Right lobe of liver (tissue), 6 donors: ENCODE measurements at regions not wholly inside any gene's neighbourhood (a gene's known extent, or its start where the extent isn't known, plus 50 kb on each side); places are given as distances from the start of the nearest gene placed in this dataset.

Experiments
- ATAC-seq, 4 donors: fragments of 200-7000 bp; cut with Tn5 transposase; one replicate each; pipeline ENCODE4 v1.9.1; 2020; ENCODE audit warnings: mild to moderate bottlenecking in 4 of 4, moderate library complexity in 4 of 4
- DNase-seq, 3 donors: peaks; one replicate each; pipeline ENCODE4 v3.0.0-alpha.2; 2020
- H3K27ac ChIP-seq, 3 donors: fragments of 200-600 bp; one replicate each; pipeline ENCODE4 v1.8.0; 2022
- H3K27me3 ChIP-seq, 2 donors: fragments of 200-600 bp; one replicate each; pipeline ENCODE4 v1.8.0; 2022
- H3K36me3 ChIP-seq, 4 donors: fragments of 200-600 bp; sonication (generic) in 1 of 4; one replicate each; pipeline versions ENCODE4 v1.5.1 to v1.8.0; 2017 to 2022; ENCODE audit warnings: control low read depth in 1 of 4
- H3K4me1 ChIP-seq, 4 donors: fragments of 200-600 bp; sonication (generic) in 1 of 4; one replicate each; pipeline versions ENCODE4 v1.5.1 to v1.8.0; 2017 to 2022; ENCODE audit warnings: control low read depth in 1 of 4
- H3K4me3 ChIP-seq, 3 donors: fragments of 200-600 bp; one replicate each; pipeline ENCODE4 v1.8.0; 2022
- H3K9me3 ChIP-seq, 4 donors: fragments of 200-600 bp; sonication (generic) in 1 of 4; one replicate each; pipeline versions ENCODE4 v1.5.1 to v1.8.0; 2017 to 2022; ENCODE audit warnings: control low read depth in 1 of 4
- CTCF ChIP-seq, 4 donors: fragments of 200-600 bp in 3 of 4; fragments of 450-650 bp in 1 of 4; IDR thresholded peaks; one replicate each; pipeline versions ENCODE4 v1.5.1 to v1.8.0; 2016 to 2022; ENCODE audit warnings: antibody characterized with exemption in 4 of 4, mild to moderate bottlenecking in 2 of 4
- POLR2A ChIP-seq: fragments of 450-650 bp; IDR thresholded peaks from one replicate; pipeline ENCODE4 v1.6.1; 2017; ENCODE audit warnings: antibody characterized with exemption, mild to moderate bottlenecking
- WGBS: methylation state at CpG from one replicate; pipeline ENCODE4 v1.1.6; 2018; ENCODE audit warnings: low coverage, low lambda C conversion rate; ENCODE audit not compliant: insufficient coverage; ENCODE audit errors: missing lambda C conversion rate; 5-methylcytosine and 5-hydroxymethylcytosine counted together
- intact Hi-C, 2 donors: fragments of 100-400 bp; cut with DNase I; formaldehyde crosslinking; loops; one replicate each; pipeline versions ENCODE4 v1.11.2 to v1.14.1; 2022
- donor health status: DM: no; HTN: yes; CAD: no.
- donor health status: DM: no; HTN: no; CAD: no.
- donor health status: DM: no; HTN: no; CAD: no.
- donor health status: DM: no; HTN: yes; CAD: no.
- donor health status: DM: no; HTN: yes; CAD: no.

GRCh38 chr3:144242747-144243146, 271.1 kb downstream of the DIPK2A start:
- no peak overlapping the region for H3K27ac ChIP-seq
- H3K4me1 ChIP-seq, result no peaks in the 10 kb centered on the region
- H3K36me3 ChIP-seq, result no peaks in the 10 kb centered on the region
- H3K9me3 ChIP-seq, result no peaks in the 10 kb centered on the region
- intact Hi-C loops, result no loop called here
- ATAC-seq, result no peak
- 72% methylated on average over 2 of the region's 2 CpGs for WGBS
- no peak overlapping the region for H3K4me3 ChIP-seq
- no peak for DNase-seq
- TF ChIP-seq POLR2A (no peak), CTCF (IDR thresholded peaks at IDR 0.05) (no peak)
- H3K27me3 ChIP-seq, result no peaks in the 10 kb centered on the region

DNA sequence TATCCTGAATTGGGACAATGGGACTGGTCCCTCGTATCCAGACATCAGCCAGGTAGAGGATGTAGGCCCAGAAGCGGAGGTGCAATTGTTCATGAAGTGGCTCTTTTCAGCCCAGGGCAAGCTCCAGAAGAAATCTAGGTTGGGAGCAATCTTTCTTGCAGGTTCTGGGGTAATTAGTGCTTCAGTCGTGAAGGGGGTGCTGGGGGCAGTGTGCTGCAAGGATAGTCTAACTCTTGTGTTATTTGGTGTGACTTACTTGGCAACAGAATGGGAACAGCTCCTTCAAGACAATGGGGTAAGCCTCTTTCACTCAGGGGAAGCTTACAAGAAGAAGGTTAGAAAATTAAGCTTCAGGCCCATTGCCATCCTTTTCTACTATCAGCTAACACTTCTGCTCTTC, 273.0 kb downstream of the DIPK2A start:
- WGBS, result 82% methylated on average over 3 of the region's 3 CpGs
- no peak overlapping the region for H3K4me3 ChIP-seq
- no peaks in the 10 kb centered on the region for H3K4me1 ChIP-seq
- no peak for TF ChIP-seq CTCF (IDR thresholded peaks at IDR 0.05)
- no peaks in the 10 kb centered on the region for H3K36me3 ChIP-seq
- H3K27me3 ChIP-seq, result no peaks in the 10 kb centered on the region
- H3K9me3 ChIP-seq, result no peaks in the 10 kb centered on the region
- no peak overlapping the region for H3K27ac ChIP-seq
- intact Hi-C loops, result no loop called here
- no peak for DNase-seq
- ATAC-seq, result no peak

DNA sequence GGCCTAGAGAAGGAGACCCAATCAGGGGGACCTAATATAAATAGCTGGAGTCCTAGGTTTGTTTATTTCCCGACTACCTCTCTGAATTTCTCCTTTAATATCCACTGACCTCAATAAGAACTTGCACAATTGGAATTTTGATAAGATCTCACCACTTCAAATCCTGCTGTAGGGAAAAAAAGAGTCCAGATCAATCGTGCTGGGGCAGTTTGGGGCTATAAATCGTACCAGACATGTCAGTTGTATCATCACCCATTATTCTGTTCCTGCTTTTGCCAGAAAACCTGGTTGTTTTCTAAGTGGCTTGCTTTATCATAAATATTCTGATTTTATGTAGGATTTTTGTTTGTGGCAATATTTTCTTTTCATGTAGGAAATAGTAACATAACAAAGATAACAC, 281.3 kb downstream of the DIPK2A start:
- no peak for DNase-seq
- no peaks in the 10 kb centered on the region for H3K36me3 ChIP-seq
- no peaks in the 10 kb centered on the region for H3K4me1 ChIP-seq
- H3K9me3 ChIP-seq, result no peaks in the 10 kb centered on the region
- no peak overlapping the region for H3K27ac ChIP-seq
- intact Hi-C loops, result no loop called here
- ATAC-seq, result no peak
- no peaks in the 10 kb centered on the region for H3K27me3 ChIP-seq
- no peak for TF ChIP-seq CTCF (IDR thresholded peaks at IDR 0.05)
- TF ChIP-seq POLR2A, result no peak
- 39% methylated on average over 3 of the region's 3 CpGs for WGBS
- H3K4me3 ChIP-seq, result no peak overlapping the region

DNA sequence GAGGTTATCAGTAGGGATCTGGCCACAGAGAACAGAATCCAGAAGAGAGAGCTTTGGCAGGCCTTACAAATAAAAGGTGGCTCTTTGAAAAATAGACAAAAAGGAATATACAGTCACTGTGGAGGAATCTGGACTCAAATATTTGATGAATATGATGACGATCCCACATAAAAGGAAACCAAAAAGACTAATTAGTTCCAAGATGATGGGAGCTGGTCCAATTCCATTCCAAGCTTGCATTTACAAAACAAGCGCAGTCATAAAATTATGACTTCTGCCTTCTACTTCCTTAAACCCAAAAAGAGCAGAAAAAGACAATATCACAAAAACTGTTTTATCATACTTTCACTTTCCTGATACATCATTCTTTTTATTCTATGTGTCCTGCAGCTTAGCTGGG, 285.8 kb downstream of the DIPK2A start:
- WGBS, result 58% methylated on average over 2 of the region's 2 CpGs
- H3K4me3 ChIP-seq, result no peak overlapping the region
- no peaks in the 10 kb centered on the region for H3K36me3 ChIP-seq
- no peaks in the 10 kb centered on the region for H3K27me3 ChIP-seq
- intact Hi-C loops, result no loop called here
- H3K4me1 ChIP-seq, result no peaks in the 10 kb centered on the region
- DNase-seq, result no peak
- TF ChIP-seq POLR2A (no peak), CTCF (IDR thresholded peaks at IDR 0.05) (no peak)
- no peak overlapping the region for H3K27ac ChIP-seq
- no peaks in the 10 kb centered on the region for H3K9me3 ChIP-seq
- ATAC-seq, result no peak

DNA sequence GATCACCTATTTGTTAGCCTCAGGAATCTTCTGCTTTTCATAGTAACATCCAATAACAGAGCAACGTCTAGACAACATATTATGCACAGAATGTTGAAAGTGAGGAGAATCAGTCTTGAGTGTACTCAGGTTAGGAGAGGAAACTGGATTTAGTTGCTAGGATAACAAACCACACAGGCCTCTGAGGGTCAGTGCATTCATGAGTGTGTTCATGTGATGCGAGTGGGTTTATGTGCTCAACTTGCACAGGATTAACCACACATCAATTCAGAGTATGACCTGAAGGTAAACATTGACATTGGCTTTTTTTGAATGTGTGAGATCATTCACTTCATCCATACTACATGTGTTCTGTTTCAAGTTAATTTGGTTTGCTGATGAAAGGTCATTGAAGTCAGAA, 287.6 kb downstream of the DIPK2A start:
- TF ChIP-seq POLR2A (no peak), CTCF (IDR thresholded peaks at IDR 0.05) (no peak)
- intact Hi-C loops, result no loop called here
- no peak for DNase-seq
- Histone ChIP-seq H3K4me3 (no peak overlapping the region), H3K9me3 (no peaks in the 10 kb centered on the region), H3K27ac (no peak overlapping the region), H3K27me3 (no peaks in the 10 kb centered on the region), H3K4me1 (no peaks in the 10 kb centered on the region), H3K36me3 (no peaks in the 10 kb centered on the region)
- 76% methylated on average over 2 of the region's 2 CpGs for WGBS
- ATAC-seq, result no peak
